ENCODE measurements at regions not wholly inside any gene's neighbourhood (a gene's known extent, or its start where the extent isn't known, plus 50 kb on each side); places are given as distances from the start of the nearest gene placed in this dataset.

- TF ChIP-seq CTCF (IDR thresholded peaks at IDR 0.05; ENCODE audit: low read depth, low read length), result no peak
- no peak overlapping the region for H3K4me3 ChIP-seq (ENCODE audit: low read depth, low read length)
Observed at GRCh38 chr2:175432793-175433192, 251.3 kb upstream of the ATP5MC3 start.

- TF ChIP-seq CTCF (IDR thresholded peaks at IDR 0.05; ENCODE audit: low read depth, low read length), result no peak
- no peak overlapping the region for H3K4me3 ChIP-seq (ENCODE audit: low read depth, low read length)
Observed at GRCh38 chr2:175432021-175432420, 250.5 kb upstream of the ATP5MC3 start.

GRCh38 chr2:175431101-175431946, 249.8 kb upstream of the ATP5MC3 start:
- no peak overlapping the region for H3K4me3 ChIP-seq (ENCODE audit: low read depth, low read length)
- TF ChIP-seq CTCF (IDR thresholded peaks at IDR 0.05; ENCODE audit: low read depth, low read length), result no peak

- TF ChIP-seq CTCF (IDR thresholded peaks at IDR 0.05; ENCODE audit: low read depth, low read length), result no peak
- H3K4me3 ChIP-seq (ENCODE audit: low read depth, low read length), result no peak overlapping the region
Observed at GRCh38 chr2:175430236-175430635, 248.7 kb upstream of the ATP5MC3 start.

- no peak overlapping the region for H3K4me3 ChIP-seq (ENCODE audit: low read depth, low read length)
- no peak for TF ChIP-seq CTCF (IDR thresholded peaks at IDR 0.05; ENCODE audit: low read depth, low read length)
Observed at GRCh38 chr2:175418224-175418835, 236.8 kb upstream of the ATP5MC3 start.

GRCh38 chr2:175414882-175415487, 233.5 kb upstream of the ATP5MC3 start:
- no peak overlapping the region for H3K4me3 ChIP-seq (ENCODE audit: low read depth, low read length)
- peak; percentile 66 for TF ChIP-seq CTCF (IDR thresholded peaks at IDR 0.05; ENCODE audit: low read depth, low read length)
